ENCODE measurements at regions not wholly inside any gene's neighbourhood (a gene's known extent, or its start where the extent isn't known, plus 50 kb on each side); places are given as distances from the start of the nearest gene placed in this dataset.
A peak's percentile ranks its signal among the peaks of the same experiment; 100 is the strongest.

DNA sequence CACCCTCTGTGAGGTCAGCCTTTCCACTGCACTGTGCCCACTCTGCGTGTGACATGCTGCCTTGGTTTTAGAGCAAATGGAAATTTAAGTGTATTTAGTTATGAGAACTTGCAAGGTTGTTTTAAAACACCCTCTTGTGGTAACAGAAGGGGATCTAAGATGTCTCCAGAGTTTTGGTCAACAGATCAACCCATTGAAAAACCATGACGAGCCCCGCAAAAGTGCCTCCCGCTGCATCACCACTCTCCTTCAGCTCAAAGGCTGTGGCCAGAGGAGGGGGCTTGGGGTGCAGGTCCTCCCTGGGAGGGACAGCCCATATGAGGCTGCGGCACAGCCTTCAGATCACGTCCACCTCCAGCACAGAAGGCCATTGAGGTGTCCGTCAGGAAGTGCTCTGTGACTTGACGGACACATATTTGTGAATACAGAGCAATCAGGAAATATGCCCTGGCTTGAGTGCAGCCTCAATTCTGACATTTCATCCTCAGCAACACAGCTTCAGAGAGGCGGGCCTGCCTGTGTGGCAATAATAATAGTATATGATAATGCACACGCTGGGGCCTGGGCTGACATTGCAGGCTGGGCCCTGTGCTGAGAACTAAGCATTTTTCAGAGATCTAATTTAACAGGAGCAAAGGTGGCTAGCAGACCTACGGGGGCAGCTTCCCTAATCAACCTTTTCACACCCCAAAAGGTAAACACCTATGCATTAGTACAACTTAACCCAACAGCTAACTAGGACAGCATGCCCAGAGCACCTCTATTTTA, 213.9 kb downstream of the ANAPC1 start:
- TF ChIP-seq, protein P1, sequence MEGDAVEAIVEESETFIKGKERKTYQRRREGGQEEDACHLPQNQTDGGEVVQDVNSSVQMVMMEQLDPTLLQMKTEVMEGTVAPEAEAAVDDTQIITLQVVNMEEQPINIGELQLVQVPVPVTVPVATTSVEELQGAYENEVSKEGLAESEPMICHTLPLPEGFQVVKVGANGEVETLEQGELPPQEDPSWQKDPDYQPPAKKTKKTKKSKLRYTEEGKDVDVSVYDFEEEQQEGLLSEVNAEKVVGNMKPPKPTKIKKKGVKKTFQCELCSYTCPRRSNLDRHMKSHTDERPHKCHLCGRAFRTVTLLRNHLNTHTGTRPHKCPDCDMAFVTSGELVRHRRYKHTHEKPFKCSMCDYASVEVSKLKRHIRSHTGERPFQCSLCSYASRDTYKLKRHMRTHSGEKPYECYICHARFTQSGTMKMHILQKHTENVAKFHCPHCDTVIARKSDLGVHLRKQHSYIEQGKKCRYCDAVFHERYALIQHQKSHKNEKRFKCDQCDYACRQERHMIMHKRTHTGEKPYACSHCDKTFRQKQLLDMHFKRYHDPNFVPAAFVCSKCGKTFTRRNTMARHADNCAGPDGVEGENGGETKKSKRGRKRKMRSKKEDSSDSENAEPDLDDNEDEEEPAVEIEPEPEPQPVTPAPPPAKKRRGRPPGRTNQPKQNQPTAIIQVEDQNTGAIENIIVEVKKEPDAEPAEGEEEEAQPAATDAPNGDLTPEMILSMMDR (conservative IDR thresholded peaks at IDR 0.05 in 1 of 2, IDR thresholded peaks at IDR 0.05 in 1 of 2; ENCODE audit: low read depth in 1 of 2, low read length in 2 of 2) = peak in 1 of 2 donors; percentile 28
- TF ChIP-seq EZH2 (IDR thresholded peaks at IDR 0.05; ENCODE audit: low read length, missing control alignments) = no peak
